AG09319 (cell line): ENCODE measurements at regions not wholly inside any gene's neighbourhood (a gene's known extent, or its start where the extent isn't known, plus 50 kb on each side); places are given as distances from the start of the nearest gene placed in this dataset.

ENCODE experiments used
- DNase-seq: peaks from one replicate; pipeline ENCODE4 v3.0.0-alpha.2; 2010; ENCODE audit warnings: low read depth; ENCODE audit errors: extremely low read depth
- TF ChIP-seq, protein P1 (sequence below): IDR thresholded peaks from 2 replicates; pipeline ENCODE4 v1.5.1; 2011; ENCODE audit warnings: low read depth, mild to moderate bottlenecking, inconsistent platforms, low read length, moderate library complexity

DNA sequence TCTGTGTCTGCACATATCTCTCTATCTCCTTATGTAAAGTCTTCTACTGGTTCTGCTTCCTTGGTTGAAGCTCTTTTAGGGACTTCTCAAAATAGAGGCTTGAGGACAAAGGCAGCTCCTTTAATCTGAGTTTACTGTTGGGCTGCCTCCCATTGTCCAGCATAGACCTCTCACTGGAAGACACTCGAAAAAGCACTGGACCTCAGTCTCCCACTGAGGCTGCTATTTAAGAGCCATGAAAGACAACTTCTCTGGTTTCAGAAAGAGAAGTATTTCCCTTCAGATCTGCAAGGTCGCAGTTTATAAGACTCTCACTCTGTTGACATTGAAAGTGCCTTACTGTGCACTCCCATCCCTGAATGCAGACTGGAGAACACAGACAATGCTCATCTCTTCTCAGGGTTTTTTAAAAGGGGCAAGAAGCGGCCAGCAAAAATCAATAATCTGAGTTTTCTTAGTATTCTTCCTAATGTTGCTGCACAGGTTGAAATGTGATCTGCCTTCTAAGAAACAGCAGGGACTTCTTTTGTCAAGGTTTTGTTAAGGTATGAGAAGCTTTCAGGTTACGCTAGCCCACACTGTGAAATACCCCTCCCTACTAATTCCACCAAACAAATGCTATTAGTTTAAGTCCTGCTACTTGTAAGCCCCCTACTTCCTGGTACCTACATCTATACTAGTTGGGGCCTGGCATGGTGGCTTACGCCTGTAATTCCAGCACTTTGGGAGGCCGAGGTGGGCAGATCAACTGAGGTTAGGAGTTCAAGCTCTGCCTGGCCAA, 450.0 kb upstream of the SLC10A2 start:
- TF ChIP-seq, protein P1, sequence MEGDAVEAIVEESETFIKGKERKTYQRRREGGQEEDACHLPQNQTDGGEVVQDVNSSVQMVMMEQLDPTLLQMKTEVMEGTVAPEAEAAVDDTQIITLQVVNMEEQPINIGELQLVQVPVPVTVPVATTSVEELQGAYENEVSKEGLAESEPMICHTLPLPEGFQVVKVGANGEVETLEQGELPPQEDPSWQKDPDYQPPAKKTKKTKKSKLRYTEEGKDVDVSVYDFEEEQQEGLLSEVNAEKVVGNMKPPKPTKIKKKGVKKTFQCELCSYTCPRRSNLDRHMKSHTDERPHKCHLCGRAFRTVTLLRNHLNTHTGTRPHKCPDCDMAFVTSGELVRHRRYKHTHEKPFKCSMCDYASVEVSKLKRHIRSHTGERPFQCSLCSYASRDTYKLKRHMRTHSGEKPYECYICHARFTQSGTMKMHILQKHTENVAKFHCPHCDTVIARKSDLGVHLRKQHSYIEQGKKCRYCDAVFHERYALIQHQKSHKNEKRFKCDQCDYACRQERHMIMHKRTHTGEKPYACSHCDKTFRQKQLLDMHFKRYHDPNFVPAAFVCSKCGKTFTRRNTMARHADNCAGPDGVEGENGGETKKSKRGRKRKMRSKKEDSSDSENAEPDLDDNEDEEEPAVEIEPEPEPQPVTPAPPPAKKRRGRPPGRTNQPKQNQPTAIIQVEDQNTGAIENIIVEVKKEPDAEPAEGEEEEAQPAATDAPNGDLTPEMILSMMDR = no peak
- DNase-seq = no peak

DNA sequence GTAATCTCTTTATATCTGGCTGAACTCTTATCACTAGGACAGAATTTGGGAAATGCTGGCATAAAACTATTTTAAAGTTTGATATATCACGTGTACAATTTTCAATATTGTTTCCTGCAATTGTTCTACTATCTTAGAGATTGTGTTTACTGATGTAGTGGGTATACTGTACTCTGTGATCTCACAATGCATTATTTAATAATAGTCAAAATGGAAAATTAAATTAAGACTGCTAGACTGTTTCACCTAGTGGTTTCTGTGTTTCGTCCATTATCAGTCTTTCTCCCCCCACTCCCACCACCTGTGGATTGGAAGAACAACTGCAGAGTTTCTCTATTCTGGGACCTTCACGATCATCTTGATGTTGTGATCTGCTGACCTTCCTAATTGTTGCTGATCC, 449.2 kb upstream of the SLC10A2 start:
- no peak for DNase-seq
- TF ChIP-seq, protein P1 = no peak

DNA sequence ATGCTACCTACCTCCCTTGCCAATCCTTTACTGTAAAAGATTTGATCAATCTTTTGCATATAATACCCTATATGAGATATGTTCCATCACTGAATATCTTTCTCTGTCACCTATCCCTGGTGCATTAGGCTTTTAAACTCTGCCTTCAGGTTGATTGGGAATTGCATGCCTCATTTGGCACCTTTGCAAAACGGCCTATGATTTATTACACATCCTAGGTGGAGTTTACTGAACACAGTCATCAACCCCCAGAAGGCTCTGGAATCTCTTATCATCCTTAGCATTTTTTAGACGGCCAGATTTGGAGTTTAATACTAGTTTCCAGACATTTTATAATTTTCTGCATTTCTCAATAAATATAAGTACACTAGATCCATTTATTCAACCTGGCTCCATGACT, 448.4 kb upstream of the SLC10A2 start:
- no peak for DNase-seq
- TF ChIP-seq, protein P1 = no peak

DNA sequence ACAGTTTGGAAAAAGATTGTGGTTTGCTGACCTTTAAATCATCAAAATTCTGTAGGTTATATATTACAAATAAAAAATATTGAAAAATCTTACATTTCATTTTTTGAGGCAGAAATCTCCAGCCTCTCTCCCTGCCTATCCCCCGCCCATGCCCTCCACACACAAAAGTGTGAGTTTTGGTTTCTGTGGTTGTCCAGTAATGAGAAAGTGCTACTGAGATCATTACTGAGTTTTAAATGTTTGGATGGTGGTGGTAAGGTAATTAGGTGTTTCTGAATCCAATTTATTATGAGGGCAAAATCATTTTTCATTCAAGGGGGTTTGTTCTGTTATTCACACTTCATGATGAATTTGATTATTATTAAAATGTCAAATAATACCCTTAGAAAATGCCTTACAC, 448.0 kb upstream of the SLC10A2 start:
- TF ChIP-seq, protein P1 = no peak

DNA sequence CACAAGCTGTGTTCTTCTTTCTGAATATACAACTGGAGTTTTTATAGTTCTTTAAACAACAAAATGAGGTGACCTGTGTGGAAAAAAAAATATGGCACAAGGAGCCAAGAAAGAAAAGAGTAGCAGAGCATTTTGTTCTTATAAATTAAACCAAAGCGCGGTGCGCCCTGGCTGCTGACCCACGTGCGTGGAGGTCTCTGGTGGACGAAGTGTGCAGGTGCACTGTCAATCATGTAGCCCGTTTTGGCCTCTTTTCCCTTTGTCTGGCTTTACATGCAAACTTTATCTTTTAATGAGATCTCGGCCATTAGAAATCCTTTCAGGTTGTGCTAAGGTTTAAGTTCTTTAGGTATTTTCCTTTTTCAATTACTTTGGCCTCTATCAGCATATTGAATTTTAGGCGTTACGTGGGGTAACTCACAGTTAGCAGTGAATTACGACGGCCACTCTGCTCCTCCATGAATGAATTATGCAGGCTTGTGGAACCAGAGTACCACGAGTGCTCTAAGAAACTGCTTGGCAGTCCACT, 443.9 kb upstream of the SLC10A2 start:
- TF ChIP-seq, protein P1 = no peak
- no peak for DNase-seq

More for the DNA sequence above, 448.0 kb upstream of the SLC10A2 start:
- DNase-seq = no peak

DNA sequence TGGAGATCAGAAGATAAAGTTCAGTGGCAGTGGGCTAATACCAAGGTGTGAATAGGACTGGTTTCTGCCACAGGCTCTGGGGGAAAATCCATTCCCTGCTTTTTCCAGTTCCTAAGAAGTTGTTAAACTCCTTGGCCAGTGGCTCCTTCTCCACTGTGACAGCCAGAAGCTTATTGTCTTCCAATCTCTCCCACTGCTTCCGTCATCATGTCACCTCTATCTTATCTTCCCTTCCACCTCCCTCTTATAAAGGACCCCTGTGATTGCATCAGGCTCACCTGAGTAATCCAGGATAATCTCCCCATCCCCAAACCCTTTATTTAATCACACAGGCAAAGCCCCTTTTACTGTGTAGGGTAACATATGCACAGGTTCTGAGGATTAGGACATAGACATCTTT, 431.2 kb upstream of the SLC10A2 start:
- TF ChIP-seq, protein P1 = no peak
- DNase-seq = no peak

DNA sequence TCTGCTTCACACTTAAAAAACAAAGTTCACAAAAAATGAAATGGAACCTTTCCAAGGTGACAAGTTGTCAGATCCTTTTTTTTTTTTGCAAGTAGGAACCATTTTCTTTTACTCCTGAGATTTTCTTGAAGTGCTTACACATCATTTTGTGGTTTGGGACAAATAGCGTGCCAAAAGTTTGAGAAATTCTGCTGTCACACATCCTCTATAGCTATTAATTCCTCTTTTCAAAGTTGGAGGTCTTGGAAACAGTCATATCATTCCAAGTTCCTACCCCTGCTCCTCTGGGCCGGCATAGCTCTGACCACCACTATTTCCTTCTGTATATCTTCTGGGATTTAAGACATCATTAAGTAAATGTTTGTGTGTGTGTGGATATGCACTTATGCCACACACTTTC, 421.6 kb upstream of the SLC10A2 start:
- no peak for DNase-seq
- TF ChIP-seq, protein P1 = no peak
